ENCODE measurements at regions not wholly inside any gene's neighbourhood (a gene's known extent, or its start where the extent isn't known, plus 50 kb on each side); places are given as distances from the start of the nearest gene placed in this dataset.

GRCh38 chr7:17209101-17209500 is 89.4 kb upstream of the AHR start (continued):
- TF ChIP-seq, protein P1, sequence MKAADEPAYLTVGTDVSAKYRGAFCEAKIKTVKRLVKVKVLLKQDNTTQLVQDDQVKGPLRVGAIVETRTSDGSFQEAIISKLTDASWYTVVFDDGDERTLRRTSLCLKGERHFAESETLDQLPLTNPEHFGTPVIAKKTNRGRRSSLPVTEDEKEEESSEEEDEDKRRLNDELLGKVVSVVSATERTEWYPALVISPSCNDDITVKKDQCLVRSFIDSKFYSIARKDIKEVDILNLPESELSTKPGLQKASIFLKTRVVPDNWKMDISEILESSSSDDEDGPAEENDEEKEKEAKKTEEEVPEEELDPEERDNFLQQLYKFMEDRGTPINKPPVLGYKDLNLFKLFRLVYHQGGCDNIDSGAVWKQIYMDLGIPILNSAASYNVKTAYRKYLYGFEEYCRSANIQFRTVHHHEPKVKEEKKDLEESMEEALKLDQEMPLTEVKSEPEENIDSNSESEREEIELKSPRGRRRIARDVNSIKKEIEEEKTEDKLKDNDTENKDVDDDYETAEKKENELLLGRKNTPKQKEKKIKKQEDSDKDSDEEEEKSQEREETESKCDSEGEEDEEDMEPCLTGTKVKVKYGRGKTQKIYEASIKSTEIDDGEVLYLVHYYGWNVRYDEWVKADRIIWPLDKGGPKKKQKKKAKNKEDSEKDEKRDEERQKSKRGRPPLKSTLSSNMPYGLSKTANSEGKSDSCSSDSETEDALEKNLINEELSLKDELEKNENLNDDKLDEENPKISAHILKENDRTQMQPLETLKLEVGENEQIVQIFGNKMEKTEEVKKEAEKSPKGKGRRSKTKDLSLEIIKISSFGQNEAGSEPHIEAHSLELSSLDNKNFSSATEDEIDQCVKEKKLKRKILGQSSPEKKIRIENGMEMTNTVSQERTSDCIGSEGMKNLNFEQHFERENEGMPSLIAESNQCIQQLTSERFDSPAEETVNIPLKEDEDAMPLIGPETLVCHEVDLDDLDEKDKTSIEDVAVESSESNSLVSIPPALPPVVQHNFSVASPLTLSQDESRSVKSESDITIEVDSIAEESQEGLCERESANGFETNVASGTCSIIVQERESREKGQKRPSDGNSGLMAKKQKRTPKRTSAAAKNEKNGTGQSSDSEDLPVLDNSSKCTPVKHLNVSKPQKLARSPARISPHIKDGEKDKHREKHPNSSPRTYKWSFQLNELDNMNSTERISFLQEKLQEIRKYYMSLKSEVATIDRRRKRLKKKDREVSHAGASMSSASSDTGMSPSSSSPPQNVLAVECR (CRISPR knock-in tag; IDR thresholded peaks at IDR 0.05; ENCODE audit: borderline replicate concordance), result no peak
- TF ChIP-seq ZNF570 (CRISPR knock-in tag; IDR thresholded peaks at IDR 0.05; ENCODE audit: borderline replicate concordance) (no peak), AHR (CRISPR knock-in tag; IDR thresholded peaks at IDR 0.05) (no peak), ARID5B (CRISPR knock-in tag; IDR thresholded peaks at IDR 0.05) (no peak), ZNF703 (CRISPR knock-in tag; IDR thresholded peaks at IDR 0.05; ENCODE audit: borderline replicate concordance) (no peak), ZBTB42 (CRISPR knock-in tag; IDR thresholded peaks at IDR 0.05) (no peak)

All from HepG2 (cell line).